ENCODE measurements at regions not wholly inside any gene's neighbourhood (a gene's known extent, or its start where the extent isn't known, plus 50 kb on each side); places are given as distances from the start of the nearest gene placed in this dataset.

DNA sequence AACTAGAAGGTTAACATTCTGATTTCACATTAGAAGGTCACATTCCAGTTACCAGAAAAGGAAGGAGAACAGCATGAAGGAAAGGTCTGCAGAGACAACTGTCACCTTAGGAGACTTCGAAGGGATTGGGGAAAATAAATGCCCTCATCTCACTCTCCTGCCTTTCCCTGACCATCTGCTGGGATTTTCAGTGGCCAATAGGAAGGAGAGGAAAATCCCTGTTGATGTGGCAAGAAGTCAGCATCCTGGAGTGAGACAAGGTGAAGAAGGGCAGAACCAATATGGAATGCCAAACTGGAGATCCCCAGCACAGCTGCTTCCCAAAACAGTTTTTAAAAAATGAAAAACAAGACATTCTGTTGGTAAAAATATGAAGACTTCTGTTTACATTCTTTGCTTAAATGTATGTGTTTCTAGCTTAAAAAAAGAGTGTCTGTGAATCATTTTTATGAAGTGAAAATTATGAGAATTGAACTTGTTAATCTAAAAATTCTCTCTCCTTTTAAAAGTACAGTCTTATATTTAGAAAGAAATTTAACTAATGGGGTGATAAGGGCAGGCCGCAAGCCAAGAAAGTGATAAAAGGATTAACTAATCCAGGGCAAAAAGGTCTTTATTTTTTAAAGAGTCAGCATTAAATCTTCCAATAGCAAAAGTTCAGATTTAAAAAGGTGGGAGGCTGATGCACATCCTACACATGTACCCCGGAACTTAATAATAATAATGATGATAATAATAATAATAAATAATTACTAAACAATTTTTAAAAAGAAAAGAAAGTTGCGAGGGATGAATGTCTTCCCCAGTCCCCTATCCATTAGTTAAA lies 160.6 kb upstream of the DOK6 start:
- DNase-seq (no peak), ATAC-seq (ENCODE audit: low read depth) (peak; percentile 42; the same call in 1 of the 2 replicates)
- no peak overlapping the region for H4K8ac ChIP-seq (ENCODE audit: low read depth in 2 of 2, low read length in 2 of 2)

More for the DNA sequence above, 160.6 kb upstream of the DOK6 start:
- H2AK9ac ChIP-seq (replicated peaks; ENCODE audit: low read depth, low read length, poor library complexity) = no peak overlapping the region
- no peaks in the 10 kb centered on the region for H3K9me3 ChIP-seq (ENCODE audit: control insufficient read depth, insufficient read depth, low read length)
- CTCF ChIA-PET = no interaction called here
- H4K5ac ChIP-seq (ENCODE audit: low read depth, low read length) = no peak overlapping the region
- no peaks in the 10 kb centered on the region for H3K79me1 ChIP-seq (ENCODE audit: low read depth in 1 of 2, low read length in 2 of 2)
- H3K4me1 ChIP-seq (ENCODE audit: control insufficient read depth, insufficient read depth, low read length) = peaks cover 2% of the 10 kb centered on the region; the same call in 1 of the 2 replicates
- no peak overlapping the region for H2BK5ac ChIP-seq (ENCODE audit: low read depth, low read length, poor library complexity, severe bottlenecking)
- no peak overlapping the region for H3K4me2 ChIP-seq (ENCODE audit: low read depth, low read length)
- no peaks in the 10 kb centered on the region for H3K27me3 ChIP-seq (ENCODE audit: control insufficient read depth, insufficient read depth, low read length)
- H4K20me1 ChIP-seq (ENCODE audit: insufficient read depth, low read length) = no peaks in the 10 kb centered on the region
- no peak overlapping the region for H3K4ac ChIP-seq (ENCODE audit: low read depth, low read length)
- H3K9ac ChIP-seq (ENCODE audit: low read depth, low read length) = no peak overlapping the region
- WGBS, 2 experiments (ENCODE audit: extremely low coverage in 2 of 2, insufficient read length in 1 of 2) = no CpG with 5 or more reads among the region's 4 CpGs
- no peak overlapping the region for H3K14ac ChIP-seq (replicated peaks; ENCODE audit: low read depth, low read length)
- no peaks in the 10 kb centered on the region for H3K9me1 ChIP-seq (ENCODE audit: insufficient read depth, low read length)
- in situ Hi-C loops (cut with MboI; ENCODE audit: low sequenced_read_pairs) (no loop called here), dilution Hi-C loops (cut with HindIII; ENCODE audit: low sequenced_read_pairs, unreplicated experiment) (no loop called here), intact Hi-C loops (cut with micrococcal nuclease) (no loop called here)
- no peak overlapping the region for H2AK5ac ChIP-seq (ENCODE audit: low read depth, low read length)
- no peak overlapping the region for H3K23ac ChIP-seq (ENCODE audit: low read depth, low read length)
- no peak overlapping the region for H3K27ac ChIP-seq (ENCODE audit: insufficient read depth, low read length)
- no peak overlapping the region for H3K56ac ChIP-seq (ENCODE audit: extremely low read depth, insufficient read depth, low read length)
- no peak overlapping the region for H2BK20ac ChIP-seq (ENCODE audit: low read depth, low read length)
- peak overlapping the region; percentile 56 for H2AFZ ChIP-seq (replicated peaks; ENCODE audit: low read length, poor library complexity)
- BruUV-seq (replicated peaks) = no TSS peak
- H4K91ac ChIP-seq (ENCODE audit: insufficient read depth, low read depth, low read length) = no peak overlapping the region
- no peak overlapping the region for H3K4me3 ChIP-seq (ENCODE audit: insufficient read depth, low read depth, low read length)
- H2BK15ac ChIP-seq (ENCODE audit: low read depth, low read length) = no peak overlapping the region
- no peaks in the 10 kb centered on the region for H3K36me3 ChIP-seq (ENCODE audit: control insufficient read depth, insufficient read depth, low read length)
- no peak overlapping the region for H2BK120ac ChIP-seq (ENCODE audit: low read depth, low read length)
- TF ChIP-seq SMC3 (IDR thresholded peaks at IDR 0.05; ENCODE audit: low read depth, low read length) (no peak), MAFK (IDR thresholded peaks at IDR 0.05; ENCODE audit: low read depth, low read length) (peak; percentile 69)
- no peak overlapping the region for H3K18ac ChIP-seq (ENCODE audit: low read depth, low read length)
- POLR2A ChIA-PET (ENCODE audit: unreplicated experiment) = no interaction called here
